ENCODE measurements at regions not wholly inside any gene's neighbourhood (a gene's known extent, or its start where the extent isn't known, plus 50 kb on each side); places are given as distances from the start of the nearest gene placed in this dataset.
"Not testable (repeated sequence)": the region's sequence is repeated elsewhere in the genome, so short reads cannot be mapped to it uniquely, and the experiment has no call there.

GRCh38 chr17:51474764-51475163 is 214.4 kb downstream of the UTP18 start:
- DNase-seq (ENCODE audit: low read depth): no peak
- Histone ChIP-seq H3K27me3 (ENCODE audit: control insufficient read depth, insufficient read depth, low read length) (no peaks in the 10 kb centered on the region), H3K36me3 (ENCODE audit: control insufficient read depth, insufficient read depth, low read length) (no peaks in the 10 kb centered on the region), H3K4me3 (ENCODE audit: low read depth, low read length) (no peak overlapping the region)
- TF ChIP-seq CTCF (IDR thresholded peaks at IDR 0.05; ENCODE audit: insufficient read depth, low read length, poor library complexity, severe bottlenecking): no peak

- no peaks in the 10 kb centered on the region for H3K27me3 ChIP-seq (ENCODE audit: control insufficient read depth, insufficient read depth, low read length)
- no peaks in the 10 kb centered on the region for H3K36me3 ChIP-seq (ENCODE audit: control insufficient read depth, insufficient read depth, low read length)
- H3K4me3 ChIP-seq (ENCODE audit: low read depth, low read length): no peak overlapping the region
- no peak for TF ChIP-seq CTCF (IDR thresholded peaks at IDR 0.05; ENCODE audit: insufficient read depth, low read length, poor library complexity, severe bottlenecking)
- DNase-seq (ENCODE audit: low read depth): no peak
These were observed 215.4 kb downstream of the UTP18 start for GRCh38 chr17:51475730-51476129.

- no peaks in the 10 kb centered on the region for H3K36me3 ChIP-seq (ENCODE audit: control insufficient read depth, insufficient read depth, low read length)
- no peak for TF ChIP-seq CTCF (IDR thresholded peaks at IDR 0.05; ENCODE audit: insufficient read depth, low read length, poor library complexity, severe bottlenecking)
- H3K27me3 ChIP-seq (ENCODE audit: control insufficient read depth, insufficient read depth, low read length): no peaks in the 10 kb centered on the region
- no peak overlapping the region for H3K4me3 ChIP-seq (ENCODE audit: low read depth, low read length)
- DNase-seq (ENCODE audit: low read depth): no peak
These were observed 219.0 kb downstream of the UTP18 start for GRCh38 chr17:51479303-51479702.

- no peak for DNase-seq (ENCODE audit: low read depth)
- no peak overlapping the region for H3K4me3 ChIP-seq (ENCODE audit: low read depth, low read length)
- no peaks in the 10 kb centered on the region for H3K27me3 ChIP-seq (ENCODE audit: control insufficient read depth, insufficient read depth, low read length)
- no peak for TF ChIP-seq CTCF (IDR thresholded peaks at IDR 0.05; ENCODE audit: insufficient read depth, low read length, poor library complexity, severe bottlenecking)
- H3K36me3 ChIP-seq (ENCODE audit: control insufficient read depth, insufficient read depth, low read length): no peaks in the 10 kb centered on the region
These were observed 221.0 kb downstream of the UTP18 start for GRCh38 chr17:51481370-51481769.

- DNase-seq (ENCODE audit: low read depth); H3K4me3 ChIP-seq (ENCODE audit: low read depth, low read length); H3K27me3 ChIP-seq (ENCODE audit: control insufficient read depth, insufficient read depth, low read length); H3K36me3 ChIP-seq (ENCODE audit: control insufficient read depth, insufficient read depth, low read length): not testable (repeated sequence)
These were observed 221.9 kb downstream of the UTP18 start for GRCh38 chr17:51482248-51482647.

- Histone ChIP-seq H3K27me3 (ENCODE audit: control insufficient read depth, insufficient read depth, low read length) (no peaks in the 10 kb centered on the region), H3K4me3 (ENCODE audit: low read depth, low read length) (no peak overlapping the region), H3K36me3 (ENCODE audit: control insufficient read depth, insufficient read depth, low read length) (no peaks in the 10 kb centered on the region)
- no peak for TF ChIP-seq CTCF (IDR thresholded peaks at IDR 0.05; ENCODE audit: insufficient read depth, low read length, poor library complexity, severe bottlenecking)
- no peak for DNase-seq (ENCODE audit: low read depth)
These were observed 225.7 kb downstream of the UTP18 start for GRCh38 chr17:51486091-51486490.

All from kidney epithelial cell (primary cell).